ENCODE measurements at regions not wholly inside any gene's neighbourhood (a gene's known extent, or its start where the extent isn't known, plus 50 kb on each side); places are given as distances from the start of the nearest gene placed in this dataset.
"Not testable (repeated sequence)": the region's sequence is repeated elsewhere in the genome, so short reads cannot be mapped to it uniquely, and the experiment has no call there.

GRCh38 chr10:4230036-4230435 is 445.0 kb upstream of the KLF6 start:
- DNase-seq (ENCODE audit: low read depth): no peak

DNA sequence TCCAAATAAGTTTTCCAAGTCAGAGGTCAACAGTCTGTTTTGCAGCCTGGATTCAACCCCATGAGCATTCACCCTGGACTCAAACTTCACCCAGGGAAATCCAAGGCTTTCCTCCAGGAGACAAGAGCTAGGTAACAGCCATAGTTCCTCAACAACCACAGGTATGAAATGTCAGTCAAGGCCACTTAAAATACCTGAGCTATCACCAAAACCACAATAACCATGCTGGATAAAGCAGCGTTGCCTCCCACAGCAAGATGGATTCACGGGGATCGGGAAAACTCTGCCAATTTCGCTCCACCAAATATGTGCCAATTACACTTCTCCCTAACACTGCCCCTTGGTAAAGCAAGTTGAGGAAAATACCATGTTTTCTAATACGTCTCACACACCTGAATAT is 444.1 kb upstream of the KLF6 start:
- DNase-seq (ENCODE audit: low read depth): no peak

DNA sequence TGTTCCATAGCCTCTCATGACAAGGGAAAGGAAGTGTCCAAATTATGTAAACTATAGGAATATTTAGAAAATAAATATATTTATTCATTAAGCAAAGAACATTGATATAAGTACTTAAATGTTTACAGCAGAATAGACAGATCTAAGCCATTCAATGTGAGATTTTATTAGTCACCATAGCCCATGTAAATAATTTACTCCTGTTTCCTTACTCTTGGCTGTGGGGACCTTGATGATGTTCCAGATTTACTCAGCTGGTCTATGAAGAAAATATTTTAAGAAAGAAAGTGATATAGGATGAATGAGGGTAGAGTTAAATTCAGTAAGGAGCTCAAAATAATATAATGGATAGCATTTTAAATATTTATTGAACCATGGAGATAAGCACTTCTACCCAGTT is 442.6 kb upstream of the KLF6 start:
- no peak for DNase-seq (ENCODE audit: low read depth)

DNA sequence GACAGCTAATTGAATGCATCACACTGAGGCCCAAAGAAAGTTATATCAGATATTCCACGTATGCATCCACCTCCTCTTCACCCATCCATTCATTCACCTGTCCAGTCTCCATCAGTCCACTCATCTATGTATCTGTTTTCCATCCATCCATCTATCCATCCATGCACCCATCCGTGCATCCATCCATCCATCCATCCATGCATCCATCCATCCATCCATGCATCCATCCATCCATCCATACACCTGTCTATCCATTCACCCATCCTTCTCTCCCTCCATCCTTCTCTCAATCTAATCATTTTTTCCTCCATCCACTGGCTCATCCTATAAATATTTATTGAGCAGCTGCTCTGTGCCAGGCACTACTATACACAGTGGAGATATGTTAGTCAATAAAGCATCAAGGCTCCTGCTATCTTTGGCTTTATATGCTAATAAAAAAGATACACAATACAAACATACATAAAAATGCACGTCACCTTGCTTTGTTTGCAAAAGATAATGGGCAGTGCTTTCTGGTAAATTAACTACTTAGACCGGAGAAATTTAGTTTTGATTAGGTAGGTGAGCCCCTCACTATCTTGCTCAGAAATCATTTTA is 442.0 kb upstream of the KLF6 start:
- no peak for DNase-seq (ENCODE audit: low read depth)

DNA sequence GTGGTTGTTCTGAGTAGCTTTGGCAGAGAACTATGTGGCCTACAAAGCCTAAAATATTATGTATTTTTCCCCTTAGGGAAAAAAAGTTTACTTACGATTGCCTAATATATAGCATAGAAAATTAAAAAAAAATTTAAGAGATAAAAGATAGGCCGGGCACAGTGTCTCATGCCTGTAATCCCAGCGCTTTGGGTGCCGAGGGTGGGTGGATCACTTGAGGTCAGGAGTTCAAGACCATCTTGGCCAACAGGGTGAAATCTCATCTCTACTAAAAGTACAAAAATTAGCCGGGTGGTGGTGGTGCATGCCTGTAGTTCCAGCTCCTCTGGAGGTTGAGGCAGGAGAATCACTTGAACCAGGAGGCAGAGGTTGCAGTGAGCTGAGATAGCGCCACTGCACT is 439.2 kb upstream of the KLF6 start:
- DNase-seq (ENCODE audit: low read depth): no peak

- DNase-seq (ENCODE audit: low read depth): not testable (repeated sequence)
Measured at GRCh38 chr10:4221310-4221709, 436.3 kb upstream of the KLF6 start.

DNA sequence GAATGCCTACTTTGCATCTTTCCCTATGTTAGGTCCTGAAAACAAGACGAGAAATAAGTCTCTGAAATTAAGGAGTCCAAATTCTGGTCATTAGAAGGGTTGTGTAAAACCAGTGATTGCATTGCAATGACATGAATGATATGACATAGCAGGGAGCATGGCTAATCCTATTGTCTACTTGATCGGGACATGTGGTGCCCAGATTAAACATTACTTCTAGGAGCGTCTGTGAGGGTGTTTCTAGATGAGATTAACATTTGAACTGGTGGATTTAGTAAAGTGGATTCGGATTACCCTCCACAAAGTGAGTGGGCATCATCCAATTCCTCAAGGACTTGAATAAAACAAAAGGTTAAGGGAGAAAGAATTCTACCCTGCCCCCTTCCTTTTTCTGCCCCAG is 434.9 kb upstream of the KLF6 start:
- DNase-seq (ENCODE audit: low read depth): no peak

DNA sequence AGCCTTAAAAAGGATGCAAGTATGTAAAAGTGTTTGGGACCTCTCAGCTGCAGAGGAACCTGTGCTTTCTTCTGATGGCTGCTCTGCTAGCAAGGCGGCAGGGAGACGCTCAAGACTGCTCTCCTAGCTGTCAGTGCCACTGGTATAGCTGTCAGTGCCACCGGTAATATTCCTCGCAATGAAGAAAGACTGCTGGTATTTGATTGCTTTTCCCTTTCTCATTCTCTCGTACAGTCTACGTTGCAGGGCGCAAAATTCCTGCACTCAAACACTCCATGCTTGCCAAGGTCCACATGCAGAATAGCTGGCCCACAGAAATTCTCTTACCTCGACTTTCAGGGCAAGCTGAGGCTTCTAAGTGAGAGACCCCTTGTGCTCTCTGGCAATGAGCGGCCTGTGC is 432.6 kb upstream of the KLF6 start:
- DNase-seq (ENCODE audit: low read depth): no peak

DNA sequence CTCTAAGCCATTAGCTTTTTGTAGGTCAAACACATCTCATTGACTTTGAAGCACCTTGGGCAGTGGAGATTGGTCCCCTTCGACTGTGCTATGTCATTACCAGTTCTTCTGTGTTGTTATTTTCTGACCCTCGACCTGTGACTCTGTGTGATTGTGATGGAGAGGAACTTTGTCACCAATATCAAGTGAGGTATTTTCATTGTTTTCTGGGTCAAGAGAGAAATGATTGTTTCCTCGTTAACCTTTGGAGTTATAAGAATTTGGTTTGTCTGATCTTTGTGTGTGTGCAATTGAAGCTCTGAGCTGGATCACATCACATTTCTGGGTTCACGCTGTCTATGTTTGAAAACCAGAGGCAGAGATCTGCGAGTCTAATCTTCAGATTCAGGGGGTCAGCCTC is 432.2 kb upstream of the KLF6 start:
- no peak for DNase-seq (ENCODE audit: low read depth)

GRCh38 chr10:4216726-4217125 is 431.7 kb upstream of the KLF6 start:
- no peak for DNase-seq (ENCODE audit: low read depth)

GRCh38 chr10:4215963-4216575 is 431.1 kb upstream of the KLF6 start:
- no peak for DNase-seq (ENCODE audit: low read depth)

GRCh38 chr10:4215485-4215884 is 430.5 kb upstream of the KLF6 start:
- DNase-seq (ENCODE audit: low read depth): no peak

DNA sequence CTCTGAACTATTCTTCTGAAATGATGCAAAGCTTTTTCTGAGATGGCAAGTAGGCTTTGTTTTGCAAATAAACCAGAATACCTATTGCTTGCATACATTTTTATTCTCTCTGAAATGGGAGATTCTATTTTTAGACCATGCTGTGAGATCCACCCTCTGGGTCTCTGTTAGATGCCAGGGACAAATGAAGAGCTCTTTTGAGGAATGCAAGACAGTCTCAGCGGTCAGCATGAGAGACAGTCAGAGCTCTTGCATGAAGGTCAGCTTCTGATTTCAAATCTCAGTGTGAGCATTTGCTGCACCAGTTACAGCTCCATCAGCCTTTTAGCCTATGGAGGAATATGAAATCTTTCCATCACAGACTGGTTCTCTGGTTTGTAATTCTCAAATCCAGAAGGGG is 429.9 kb upstream of the KLF6 start:
- DNase-seq (ENCODE audit: low read depth): no peak

DNA sequence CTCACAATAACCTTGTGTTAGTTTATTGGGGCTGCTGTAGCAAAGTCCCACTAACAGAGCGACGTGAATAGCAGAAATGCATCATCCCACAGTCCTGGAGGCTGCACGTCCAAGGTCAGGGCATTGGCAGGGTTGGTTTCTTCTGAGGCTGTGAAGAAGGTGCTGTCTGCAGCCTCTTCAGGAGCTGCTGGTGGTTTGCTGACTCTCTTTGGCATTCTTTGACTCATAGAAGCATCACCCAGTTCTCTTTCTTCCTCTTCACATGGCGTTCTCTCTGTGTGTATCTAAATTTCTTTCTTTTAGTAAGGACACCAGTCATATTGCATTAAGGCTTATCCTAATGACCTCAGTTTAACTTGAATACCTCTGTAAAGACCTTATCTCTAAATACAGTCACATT is 428.4 kb upstream of the KLF6 start:
- no peak for DNase-seq (ENCODE audit: low read depth)

GRCh38 chr10:4212111-4212630 is 427.2 kb upstream of the KLF6 start:
- no peak for DNase-seq (ENCODE audit: low read depth)

- DNase-seq (ENCODE audit: low read depth): no peak
Measured at GRCh38 chr10:4208499-4208898, 423.5 kb upstream of the KLF6 start.

DNA sequence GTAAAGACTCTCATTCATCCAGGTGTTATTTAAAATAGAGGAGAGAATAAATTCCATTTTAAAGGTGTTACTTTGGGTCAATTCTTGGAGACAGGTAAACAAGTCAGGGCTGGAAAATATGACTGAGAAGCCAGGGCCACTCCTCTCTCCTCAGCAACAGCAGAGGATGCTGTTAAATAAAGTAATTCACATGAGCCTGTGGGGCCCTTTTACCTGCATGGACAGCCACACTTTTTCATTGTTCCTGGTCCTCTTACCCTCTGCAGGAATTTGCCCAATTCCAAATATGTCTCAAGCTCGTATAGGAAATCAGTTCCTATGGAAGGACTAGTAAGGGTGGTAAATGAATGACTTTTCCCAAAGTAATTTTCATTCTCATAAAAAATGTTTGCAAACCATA is 420.1 kb upstream of the KLF6 start:
- no peak for DNase-seq (ENCODE audit: low read depth)

- no peak for DNase-seq (ENCODE audit: low read depth)
Measured at GRCh38 chr10:4202938-4203337, 417.9 kb upstream of the KLF6 start.

- no peak for DNase-seq (ENCODE audit: low read depth)
Measured at GRCh38 chr10:4201866-4202825, 417.1 kb upstream of the KLF6 start.

- no peak for DNase-seq (ENCODE audit: low read depth)
Measured at GRCh38 chr10:4199196-4199595, 414.2 kb upstream of the KLF6 start.

- no peak for DNase-seq (ENCODE audit: low read depth)
Measured at GRCh38 chr10:4198216-4198615, 413.2 kb upstream of the KLF6 start.

DNA sequence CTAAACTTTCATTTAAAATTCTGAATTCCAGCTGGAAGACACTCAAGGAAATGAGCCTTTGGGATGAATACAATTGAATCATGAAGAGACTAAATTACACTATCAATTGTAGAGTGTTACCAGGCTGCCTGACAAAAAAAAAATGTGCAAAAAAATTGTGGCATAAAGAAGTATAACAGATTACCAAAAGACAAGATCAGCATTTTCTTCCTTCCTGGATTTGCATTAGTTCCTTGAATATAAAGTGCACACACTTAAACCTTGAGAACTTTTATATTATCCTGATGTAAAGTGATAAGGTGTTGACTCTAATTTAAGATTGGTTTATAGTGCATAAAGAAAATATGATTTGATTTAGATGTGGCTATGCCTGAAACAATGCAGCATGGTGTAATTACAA is 412.7 kb upstream of the KLF6 start:
- no peak for DNase-seq (ENCODE audit: low read depth)

DNA sequence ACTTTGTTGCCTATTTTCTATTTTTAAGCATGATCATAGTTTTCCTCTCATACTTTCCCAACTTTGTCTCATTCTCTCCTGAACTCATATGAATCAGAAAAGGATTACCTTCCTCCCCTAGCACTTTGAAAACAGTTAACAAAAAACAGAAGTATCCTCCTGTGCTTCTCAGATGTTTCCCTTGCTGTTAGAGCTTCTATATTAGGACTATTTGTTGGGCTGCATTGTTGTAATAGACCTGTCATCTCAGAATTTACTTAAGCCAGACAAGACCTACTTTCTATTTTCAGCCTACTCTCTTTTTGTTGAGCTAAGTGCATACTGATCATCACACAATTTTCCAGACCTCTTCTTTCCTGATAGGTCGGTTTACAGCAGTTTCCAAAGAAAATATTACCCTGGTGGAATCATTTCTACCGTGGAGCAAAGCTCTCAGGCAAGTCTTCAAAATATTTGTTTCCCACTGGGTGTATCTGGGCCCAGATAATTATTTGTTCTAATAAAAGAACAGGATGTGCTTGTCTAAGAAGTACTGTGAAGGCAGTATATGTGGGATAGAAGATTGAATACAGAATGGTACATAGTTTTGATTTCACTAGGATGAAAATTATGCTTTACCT is 411.9 kb upstream of the KLF6 start:
- no peak for DNase-seq (ENCODE audit: low read depth)

Measured in activated T-helper 1 cell treated with Interleukin-2 at 50 U/mL for 16 hours (primary cell).